Activated CD4-positive, alpha-beta memory T cell treated with anti-CD3 and anti-CD28 coated beads, Interleukin-2, amount 10 ng/mL, durations not matched to agents 7 days and 5 days (primary cell): ENCODE measurements at regions not wholly inside any gene's neighbourhood (a gene's known extent, or its start where the extent isn't known, plus 50 kb on each side); places are given as distances from the start of the nearest gene placed in this dataset.

ENCODE experiments used
- CTCF ChIA-PET: fragments of 350-600 bp; sonication (Branson Sonifier 250); formaldehyde crosslinking; loops from one replicate; lab custom pipeline; 2021; ENCODE audit warnings: antibody characterized with exemption, inconsistent platforms; lab: Charles Lee
- POLR2A ChIA-PET: fragments of 350-600 bp; sonication (Branson Sonifier 250); formaldehyde crosslinking; loops from one replicate; lab custom pipeline; 2021; ENCODE audit warnings: antibody characterized with exemption; lab: Charles Lee
- DNase-seq: peaks from one replicate; pipeline ENCODE4 v3.0.0-alpha.2; 2020
- H3K27ac Mint-ChIP-seq: one replicate; pipeline ENCODE4 v1.8.0; 2021; ENCODE audit warnings: mild to moderate bottlenecking, mixed read lengths
- H3K27me3 Mint-ChIP-seq: one replicate; pipeline ENCODE4 v1.8.0; 2021; ENCODE audit warnings: mixed read lengths
- H3K36me3 Mint-ChIP-seq: one replicate; pipeline ENCODE4 v1.8.0; 2021; ENCODE audit warnings: low read depth, mixed read lengths
- H3K4me1 Mint-ChIP-seq: one replicate; pipeline ENCODE4 v1.8.0; 2021; ENCODE audit warnings: mixed read lengths
- H3K4me3 Mint-ChIP-seq: one replicate; pipeline ENCODE4 v1.8.0; 2021; ENCODE audit warnings: mild to moderate bottlenecking, mixed read lengths
- H3K9me3 Mint-ChIP-seq: one replicate; pipeline ENCODE4 v1.8.0; 2021; ENCODE audit warnings: mixed read lengths

- CTCF ChIA-PET, result interaction anchor here (1.2 kb wide), 1 partner anchor 9 kb away, joined by 3 read pairs; no protein-coding TSS in a partner anchor
- H3K4me3 Mint-ChIP-seq, result no peak overlapping the region
These were observed 315.6 kb upstream of the PLXNA2 start for GRCh38 chr1:208559597-208560329.

DNA sequence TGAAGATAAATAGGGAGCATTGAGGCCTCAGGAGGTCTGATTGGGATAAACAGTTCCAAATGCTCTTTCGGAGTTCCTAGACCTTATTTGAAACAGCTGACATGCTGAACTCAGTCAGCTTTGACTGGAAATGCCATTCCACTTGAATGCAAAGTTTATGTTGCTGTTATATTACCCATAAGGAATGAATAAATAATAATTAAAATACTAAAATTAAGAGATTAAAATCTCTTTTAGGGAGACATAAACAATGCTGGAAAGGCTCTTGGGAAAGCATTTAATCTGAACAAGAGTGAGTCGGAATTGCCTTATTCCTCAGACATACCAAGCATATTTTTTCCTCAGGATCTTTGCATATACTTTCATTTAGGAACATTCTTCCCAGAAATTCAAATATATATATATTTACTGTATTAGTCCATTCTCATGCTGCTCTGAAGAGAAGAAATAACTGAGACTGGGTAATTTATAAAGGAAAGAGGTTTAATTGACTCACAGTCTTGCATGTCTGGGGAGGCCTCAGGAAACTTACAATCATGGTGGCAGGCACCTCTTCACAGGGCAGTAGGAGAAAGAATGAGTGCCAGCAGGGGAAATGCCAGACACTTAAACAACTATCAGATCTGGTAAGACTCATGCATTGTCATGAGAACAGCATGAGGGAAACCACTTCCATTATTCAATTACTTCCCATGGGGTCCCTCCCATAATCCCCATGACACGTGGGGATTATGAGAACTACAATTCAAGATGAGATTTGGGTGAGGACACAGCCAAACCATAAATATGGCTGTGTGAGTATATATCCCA, 318.2 kb upstream of the PLXNA2 start:
- no peaks in the 10 kb centered on the region for H3K4me1 Mint-ChIP-seq
- CTCF ChIA-PET, result no interaction called here
- H3K27me3 Mint-ChIP-seq, result no peaks in the 10 kb centered on the region
- POLR2A ChIA-PET, result no interaction called here
- H3K9me3 Mint-ChIP-seq, result no peaks in the 10 kb centered on the region
- DNase-seq, result no peak
- H3K27ac Mint-ChIP-seq, result no peak overlapping the region
- H3K36me3 Mint-ChIP-seq, result no peaks in the 10 kb centered on the region
- H3K4me3 Mint-ChIP-seq, result no peak overlapping the region

More at GRCh38 chr1:208559597-208560329, 315.6 kb upstream of the PLXNA2 start:
- DNase-seq, result no peak
- Mint-ChIP-seq H3K27me3 (no peaks in the 10 kb centered on the region), H3K9me3 (no peaks in the 10 kb centered on the region), H3K27ac (no peak overlapping the region), H3K36me3 (no peaks in the 10 kb centered on the region), H3K4me1 (no peaks in the 10 kb centered on the region)
- POLR2A ChIA-PET, result no interaction called here

DNA sequence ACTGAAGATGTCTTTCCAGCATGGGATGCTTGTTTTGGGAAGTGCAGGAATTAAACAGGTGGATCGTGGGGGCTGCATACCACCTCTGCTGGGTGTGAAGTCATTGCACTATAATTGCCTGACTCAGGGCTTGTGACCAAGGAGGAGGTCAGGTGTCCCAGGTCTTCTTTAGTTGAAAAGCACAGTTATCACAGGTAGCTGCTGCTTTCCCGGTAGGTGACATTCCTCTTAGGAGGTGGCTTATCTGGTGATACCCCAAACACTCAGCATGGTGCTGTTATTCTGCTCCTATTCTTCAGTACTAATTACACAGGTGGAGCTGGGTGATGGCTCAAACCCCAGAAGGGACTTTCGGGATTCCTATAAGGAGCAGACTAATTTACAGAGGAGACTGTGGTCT, 320.3 kb upstream of the PLXNA2 start:
- CTCF ChIA-PET, result no interaction called here
- DNase-seq, result no peak
- H3K36me3 Mint-ChIP-seq, result no peaks in the 10 kb centered on the region
- peaks cover 2% of the 10 kb centered on the region for H3K27me3 Mint-ChIP-seq
- no peak overlapping the region for H3K4me3 Mint-ChIP-seq
- no peak overlapping the region for H3K27ac Mint-ChIP-seq
- H3K9me3 Mint-ChIP-seq, result no peaks in the 10 kb centered on the region
- POLR2A ChIA-PET, result no interaction called here
- H3K4me1 Mint-ChIP-seq, result no peaks in the 10 kb centered on the region

DNA sequence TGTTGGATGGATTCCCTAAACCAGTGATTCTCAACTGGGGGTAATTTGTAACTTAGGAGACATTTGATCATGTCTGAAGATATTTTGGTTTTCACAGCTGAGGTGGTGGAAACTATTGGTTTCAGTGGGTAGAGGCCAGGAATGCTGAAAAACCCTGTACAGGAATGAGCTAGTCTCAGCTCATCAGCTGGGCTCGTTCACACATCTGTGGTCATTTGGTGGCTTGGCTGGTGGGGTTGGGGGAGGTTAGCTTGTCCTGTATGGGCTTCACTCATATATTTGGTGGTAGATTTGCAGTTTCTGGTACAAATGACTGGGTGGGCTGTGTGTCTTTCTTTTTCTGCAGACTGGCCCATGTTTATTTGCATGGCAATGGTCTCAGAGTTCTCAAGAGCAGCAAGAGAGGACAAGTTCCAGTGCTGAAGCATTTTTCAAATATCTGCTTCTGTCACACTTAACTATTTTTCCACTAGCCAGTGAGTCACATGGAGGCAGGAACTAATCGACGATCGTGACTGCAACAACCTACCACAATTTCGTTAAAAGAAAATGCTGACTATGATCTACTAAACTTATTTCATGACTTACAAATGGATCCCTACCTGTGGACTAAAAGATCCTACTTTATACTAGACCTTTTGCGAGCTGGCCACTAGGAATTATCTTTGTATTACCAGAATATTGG, 321.7 kb upstream of the PLXNA2 start:
- Mint-ChIP-seq H3K4me1 (no peaks in the 10 kb centered on the region), H3K9me3 (no peaks in the 10 kb centered on the region), H3K27me3 (peaks cover 2% of the 10 kb centered on the region), H3K27ac (no peak overlapping the region), H3K4me3 (no peak overlapping the region), H3K36me3 (no peaks in the 10 kb centered on the region)
- CTCF ChIA-PET, result no interaction called here
- DNase-seq, result no peak
- POLR2A ChIA-PET, result no interaction called here

DNA sequence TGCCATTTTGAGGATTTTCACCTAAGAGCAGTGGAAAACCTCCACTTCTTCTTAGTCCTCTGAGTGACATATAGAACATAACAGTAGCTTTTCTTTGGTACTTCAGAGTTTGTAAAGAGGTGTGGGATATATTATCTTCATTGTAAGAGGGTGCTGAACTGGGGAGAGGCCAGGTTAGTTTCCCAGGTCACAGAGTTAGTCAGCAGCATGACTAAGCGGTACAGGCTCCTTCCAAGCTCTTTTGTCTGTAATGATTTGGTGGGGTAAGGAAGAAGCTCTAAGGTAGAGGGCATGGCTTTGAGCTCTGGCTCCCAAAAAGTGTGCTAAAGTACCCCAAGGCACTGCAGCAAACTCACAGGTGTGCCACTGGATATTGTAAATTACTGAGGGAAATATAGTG, 325.0 kb upstream of the PLXNA2 start:
- Mint-ChIP-seq H3K27ac (no peak overlapping the region), H3K27me3 (peaks cover 3% of the 10 kb centered on the region), H3K4me3 (no peak overlapping the region), H3K36me3 (no peaks in the 10 kb centered on the region), H3K4me1 (no peaks in the 10 kb centered on the region), H3K9me3 (no peaks in the 10 kb centered on the region)
- ChIA-PET POLR2A (no interaction called here), CTCF (interaction anchor here (1.6 kb wide), 1 partner anchor 9 kb away, joined by 3 read pairs; no protein-coding TSS in a partner anchor)
- no peak for DNase-seq

GRCh38 chr1:208570362-208570761, 326.2 kb upstream of the PLXNA2 start:
- Mint-ChIP-seq H3K4me3 (no peak overlapping the region), H3K27me3 (peaks cover 3% of the 10 kb centered on the region), H3K9me3 (no peaks in the 10 kb centered on the region), H3K4me1 (no peaks in the 10 kb centered on the region), H3K36me3 (no peaks in the 10 kb centered on the region), H3K27ac (no peak overlapping the region)
- no peak for DNase-seq
- POLR2A ChIA-PET, result no interaction called here
- CTCF ChIA-PET, result no interaction called here

DNA sequence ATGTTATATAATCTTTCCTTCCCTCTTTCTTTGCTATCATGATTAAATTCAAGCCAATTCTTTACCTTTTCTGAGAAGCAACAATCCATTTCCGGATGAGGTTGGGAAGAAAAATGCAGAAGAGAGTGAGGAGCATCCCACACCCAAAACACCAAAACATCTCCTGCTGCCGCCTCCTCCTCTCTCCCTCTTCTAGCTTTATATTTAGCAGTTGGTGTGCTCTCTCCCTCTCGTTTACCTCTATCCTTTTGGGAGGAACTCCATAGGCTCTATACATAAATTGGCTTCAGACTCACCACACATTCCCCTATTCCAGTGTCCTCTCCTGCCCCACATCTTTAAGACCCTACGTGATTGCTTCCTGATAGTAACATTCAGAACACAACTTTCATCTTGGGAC, 332.2 kb upstream of the PLXNA2 start:
- CTCF ChIA-PET, result no interaction called here
- POLR2A ChIA-PET, result no interaction called here
- no peaks in the 10 kb centered on the region for H3K36me3 Mint-ChIP-seq

DNA sequence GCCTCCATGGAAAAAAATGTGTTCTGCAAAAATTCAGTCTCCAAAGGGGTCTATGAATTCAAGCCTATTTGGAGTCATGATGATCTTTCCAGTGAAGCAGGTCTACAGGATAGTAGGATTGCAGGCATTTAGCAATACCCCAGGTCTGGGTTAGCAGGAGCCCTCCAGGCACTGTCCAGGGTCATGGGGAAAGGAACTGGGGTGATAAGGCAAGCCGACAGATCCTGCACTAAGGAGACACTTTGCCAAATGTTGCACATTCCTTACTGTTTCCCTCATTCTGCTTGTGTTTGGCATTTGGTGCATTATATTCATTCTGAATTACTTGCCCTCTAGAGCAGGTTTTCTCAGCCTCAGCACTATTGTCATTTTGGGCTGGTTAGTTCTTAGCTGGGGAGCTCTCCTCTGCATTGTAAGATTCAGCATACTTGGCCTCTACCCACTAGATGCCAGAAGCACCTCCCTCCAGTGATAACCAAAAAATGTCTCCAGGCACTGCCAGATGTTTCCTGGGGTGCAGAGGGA, 333.3 kb upstream of the PLXNA2 start:
- DNase-seq, result no peak
- Mint-ChIP-seq H3K4me3 (no peak overlapping the region), H3K4me1 (no peaks in the 10 kb centered on the region), H3K36me3 (no peaks in the 10 kb centered on the region), H3K27ac (no peak overlapping the region), H3K27me3 (peaks cover 1% of the 10 kb centered on the region), H3K9me3 (no peaks in the 10 kb centered on the region)
- ChIA-PET CTCF (no interaction called here), POLR2A (no interaction called here)

More for the DNA sequence above, 332.2 kb upstream of the PLXNA2 start:
- Mint-ChIP-seq H3K27ac (no peak overlapping the region), H3K9me3 (no peaks in the 10 kb centered on the region), H3K27me3 (peaks cover 1% of the 10 kb centered on the region), H3K4me1 (no peaks in the 10 kb centered on the region), H3K4me3 (no peak overlapping the region)
- no peak for DNase-seq

GRCh38 chr1:208581209-208581608, 337.0 kb upstream of the PLXNA2 start:
- Mint-ChIP-seq H3K9me3 (no peaks in the 10 kb centered on the region), H3K4me1 (no peaks in the 10 kb centered on the region), H3K4me3 (no peak overlapping the region), H3K27me3 (no peaks in the 10 kb centered on the region), H3K36me3 (no peaks in the 10 kb centered on the region), H3K27ac (no peak overlapping the region)
- CTCF ChIA-PET, result no interaction called here
- POLR2A ChIA-PET, result no interaction called here
- DNase-seq, result no peak

DNA sequence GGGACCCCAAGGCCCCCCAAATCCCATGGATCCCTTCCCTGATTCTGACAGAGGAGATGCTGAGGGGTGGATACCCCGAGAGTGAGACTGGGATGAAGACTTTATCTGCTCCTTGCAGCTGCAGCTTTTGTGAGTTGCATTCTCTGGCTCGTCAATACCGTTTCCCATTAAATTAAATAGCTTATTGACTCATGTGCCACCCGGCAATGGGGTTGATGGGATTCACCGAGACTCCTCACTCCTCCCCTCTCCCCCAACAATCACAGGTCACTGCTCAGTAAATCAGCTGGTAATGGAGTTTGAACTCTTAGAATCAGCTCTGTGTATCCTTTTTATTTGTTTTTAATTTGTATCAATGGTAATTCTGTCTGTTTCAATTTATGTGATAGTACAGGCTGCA, 337.5 kb upstream of the PLXNA2 start:
- no peak overlapping the region for H3K27ac Mint-ChIP-seq
- no peak for DNase-seq
- ChIA-PET CTCF (no interaction called here), POLR2A (no interaction called here)
- no peaks in the 10 kb centered on the region for H3K36me3 Mint-ChIP-seq
- H3K27me3 Mint-ChIP-seq, result no peaks in the 10 kb centered on the region
- H3K4me1 Mint-ChIP-seq, result no peaks in the 10 kb centered on the region
- no peaks in the 10 kb centered on the region for H3K9me3 Mint-ChIP-seq
- no peak overlapping the region for H3K4me3 Mint-ChIP-seq

- CTCF ChIA-PET, result no interaction called here
- no peak for DNase-seq
- H3K36me3 Mint-ChIP-seq, result no peaks in the 10 kb centered on the region
- POLR2A ChIA-PET, result no interaction called here
- no peaks in the 10 kb centered on the region for H3K27me3 Mint-ChIP-seq
- H3K4me3 Mint-ChIP-seq, result no peak overlapping the region
- H3K9me3 Mint-ChIP-seq, result no peaks in the 10 kb centered on the region
- H3K27ac Mint-ChIP-seq, result no peak overlapping the region
- H3K4me1 Mint-ChIP-seq, result no peaks in the 10 kb centered on the region
These were observed 340.1 kb upstream of the PLXNA2 start for GRCh38 chr1:208584167-208584755.

GRCh38 chr1:208587110-208587509, 342.9 kb upstream of the PLXNA2 start:
- no peaks in the 10 kb centered on the region for H3K27me3 Mint-ChIP-seq
- H3K4me1 Mint-ChIP-seq, result no peaks in the 10 kb centered on the region
- no peak overlapping the region for H3K4me3 Mint-ChIP-seq
- no peak overlapping the region for H3K27ac Mint-ChIP-seq
- DNase-seq, result no peak
- no peaks in the 10 kb centered on the region for H3K9me3 Mint-ChIP-seq
- ChIA-PET CTCF (no interaction called here), POLR2A (no interaction called here)
- H3K36me3 Mint-ChIP-seq, result no peaks in the 10 kb centered on the region
